Endodermal cell (in vitro differentiated cells): ENCODE measurements at regions not wholly inside any gene's neighbourhood (a gene's known extent, or its start where the extent isn't known, plus 50 kb on each side); places are given as distances from the start of the nearest gene placed in this dataset.

Experiments
- DNase-seq: peaks from one replicate; pipeline ENCODE4 v3.0.0-alpha.2; 2017
- H3K27ac ChIP-seq: 2 replicates; pipeline ENCODE4 v1.5.1; 2013; ENCODE audit warnings: mild to moderate bottlenecking, low read depth, low read length, moderate library complexity
- H3K27me3 ChIP-seq: 2 replicates; pipeline ENCODE4 v1.6.1; 2013; ENCODE audit warnings: mild to moderate bottlenecking, low read length, moderate library complexity; ENCODE audit not compliant: insufficient read depth, control insufficient read depth, poor library complexity, severe bottlenecking
- H3K36me3 ChIP-seq: 2 replicates; pipeline ENCODE4 v1.7.0; 2013; ENCODE audit warnings: mild to moderate bottlenecking, low read length, moderate library complexity; ENCODE audit not compliant: control insufficient read depth, insufficient read depth
- H3K4me1 ChIP-seq: one replicate; pipeline ENCODE4 v1.7.0; 2013; ENCODE audit warnings: low read length; ENCODE audit not compliant: control insufficient read depth, insufficient read depth
- H3K4me3 ChIP-seq: 2 replicates; pipeline ENCODE4 v1.5.1; 2013; ENCODE audit warnings: mild to moderate bottlenecking, low read length, moderate library complexity
- H3K9ac ChIP-seq: 2 replicates; pipeline ENCODE4 v1.6.1; 2013; ENCODE audit warnings: mild to moderate bottlenecking, low read length, moderate library complexity; ENCODE audit not compliant: poor library complexity, severe bottlenecking; ENCODE audit errors: extremely low read depth
- H3K9me3 ChIP-seq: 2 replicates; pipeline ENCODE4 v1.6.1; 2013; ENCODE audit warnings: mild to moderate bottlenecking, low read length, moderate library complexity; ENCODE audit not compliant: control insufficient read depth
- H3K27ac Mint-ChIP-seq: 2 replicates; pipeline ENCODE4 v1.8.0; 2020; ENCODE audit warnings: mixed read lengths
- H3K27me3 Mint-ChIP-seq: 2 replicates; pipeline ENCODE4 v1.8.0; 2021; ENCODE audit warnings: mild to moderate bottlenecking, mixed read lengths; ENCODE audit not compliant: insufficient read depth
- H3K36me3 Mint-ChIP-seq: 2 replicates; pipeline ENCODE4 v1.8.0; 2020; ENCODE audit warnings: low read depth, mixed read lengths
- H3K4me1 Mint-ChIP-seq: 2 replicates; pipeline ENCODE4 v1.8.0; 2020; ENCODE audit warnings: mixed read lengths
- H3K4me3 Mint-ChIP-seq: 2 replicates; pipeline ENCODE4 v1.8.0; 2020; ENCODE audit warnings: mild to moderate bottlenecking, moderate library complexity, mixed read lengths
- H3K9me3 Mint-ChIP-seq: 2 replicates; pipeline ENCODE4 v1.8.0; 2020; ENCODE audit warnings: mild to moderate bottlenecking, mixed read lengths
- WGBS, 2 experiments: methylation state at CpG; one replicate each; pipeline versions ENCODE4 v1.1.5 to v1.1.7; 2013; ENCODE audit warnings: missing lambda C conversion rate in 2 of 2, mixed read lengths in 1 of 2; ENCODE audit not compliant: insufficient coverage in 1 of 2, insufficient read length in 1 of 2; 5-methylcytosine and 5-hydroxymethylcytosine counted together
- TF ChIP-seq, protein P1 (sequence below): fragments of 200-600 bp; sonication (generic); conservative IDR thresholded peaks from 2 replicates; pipeline ENCODE4 v1.5.0; 2021; ENCODE audit warnings: antibody characterized with exemption, mild to moderate bottlenecking

DNA sequence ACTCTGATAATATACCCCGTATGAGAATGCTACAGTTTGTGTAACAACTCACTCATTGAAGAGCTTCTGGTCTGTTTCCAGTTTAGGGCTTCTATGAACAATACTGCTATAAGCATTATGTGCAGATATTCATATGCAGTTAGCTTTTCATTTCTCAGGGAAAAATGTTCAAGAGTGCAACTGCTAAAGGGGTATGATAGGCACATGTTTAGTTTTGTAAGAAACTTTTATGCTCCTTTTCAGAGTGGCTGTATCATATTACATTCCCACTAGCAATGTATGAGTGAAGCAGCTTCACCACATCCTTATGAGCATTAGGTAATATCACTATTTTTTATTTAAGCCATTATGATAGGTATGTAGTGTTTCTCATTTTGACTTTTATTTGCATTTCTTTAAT is 182.6 kb upstream of the CXCL12 start:
- Histone ChIP-seq H3K27me3 (no peaks in the 10 kb centered on the region), H3K4me3 (no peak overlapping the region), H3K4me1 (no peaks in the 10 kb centered on the region), H3K27ac (no peak overlapping the region), H3K36me3 (no peaks in the 10 kb centered on the region), H3K9ac (no peak overlapping the region), H3K9me3 (no peaks in the 10 kb centered on the region)
- Mint-ChIP-seq H3K4me1 (no peaks in the 10 kb centered on the region), H3K9me3 (no peaks in the 10 kb centered on the region), H3K36me3 (no peaks in the 10 kb centered on the region), H3K27me3 (no peaks in the 10 kb centered on the region), H3K4me3 (no peak overlapping the region), H3K27ac (no peak overlapping the region)
- no peak for DNase-seq
- WGBS, 2 experiments = 93% methylated on average over 1 of the region's 1 CpG; no CpG with 5 or more reads in 1 of the 2 experiments
- TF ChIP-seq, protein P1, sequence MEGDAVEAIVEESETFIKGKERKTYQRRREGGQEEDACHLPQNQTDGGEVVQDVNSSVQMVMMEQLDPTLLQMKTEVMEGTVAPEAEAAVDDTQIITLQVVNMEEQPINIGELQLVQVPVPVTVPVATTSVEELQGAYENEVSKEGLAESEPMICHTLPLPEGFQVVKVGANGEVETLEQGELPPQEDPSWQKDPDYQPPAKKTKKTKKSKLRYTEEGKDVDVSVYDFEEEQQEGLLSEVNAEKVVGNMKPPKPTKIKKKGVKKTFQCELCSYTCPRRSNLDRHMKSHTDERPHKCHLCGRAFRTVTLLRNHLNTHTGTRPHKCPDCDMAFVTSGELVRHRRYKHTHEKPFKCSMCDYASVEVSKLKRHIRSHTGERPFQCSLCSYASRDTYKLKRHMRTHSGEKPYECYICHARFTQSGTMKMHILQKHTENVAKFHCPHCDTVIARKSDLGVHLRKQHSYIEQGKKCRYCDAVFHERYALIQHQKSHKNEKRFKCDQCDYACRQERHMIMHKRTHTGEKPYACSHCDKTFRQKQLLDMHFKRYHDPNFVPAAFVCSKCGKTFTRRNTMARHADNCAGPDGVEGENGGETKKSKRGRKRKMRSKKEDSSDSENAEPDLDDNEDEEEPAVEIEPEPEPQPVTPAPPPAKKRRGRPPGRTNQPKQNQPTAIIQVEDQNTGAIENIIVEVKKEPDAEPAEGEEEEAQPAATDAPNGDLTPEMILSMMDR = no peak

DNA sequence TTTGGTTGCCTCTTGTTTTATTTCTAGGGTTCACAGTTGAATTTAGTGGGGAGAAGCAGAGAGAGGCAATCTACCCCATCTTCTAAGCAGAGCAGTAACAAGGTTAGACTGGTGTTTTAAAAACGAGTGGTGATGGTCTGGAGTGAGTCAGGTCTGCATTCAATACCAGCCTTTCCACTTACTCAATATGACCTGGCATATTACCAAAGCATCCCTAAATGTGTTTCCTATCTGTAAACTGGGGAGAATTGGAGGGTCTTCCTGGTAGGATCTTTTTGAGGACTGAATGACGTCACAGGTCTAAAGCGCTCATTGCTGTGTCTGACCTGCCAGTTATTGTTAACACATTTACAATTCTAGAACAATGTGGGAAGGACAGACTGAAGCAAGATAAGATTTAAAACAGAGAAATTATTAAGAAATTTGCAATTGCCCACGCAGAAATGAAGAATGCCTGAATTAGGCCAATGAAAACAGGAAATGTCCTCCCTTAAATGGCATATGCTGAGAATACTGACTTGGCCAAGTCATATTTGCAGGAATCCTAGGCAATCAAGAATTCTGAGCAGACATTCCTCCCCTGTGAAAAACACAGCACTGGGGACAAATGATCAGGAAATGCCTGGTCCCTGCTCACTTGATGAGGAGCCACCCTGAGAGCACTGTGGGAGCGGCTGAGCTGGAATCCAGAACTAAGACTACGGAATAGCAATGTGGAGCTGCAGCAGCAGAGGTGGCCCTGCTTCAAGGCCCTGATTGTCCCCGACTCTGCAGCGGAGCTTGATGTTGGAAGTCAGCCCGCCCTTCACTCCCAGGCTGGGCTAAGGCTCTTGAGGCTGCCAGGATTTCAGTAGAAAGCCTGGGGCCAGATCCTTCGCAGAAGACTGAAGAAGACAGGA is 184.5 kb upstream of the CXCL12 start:
- Mint-ChIP-seq H3K4me1 (no peaks in the 10 kb centered on the region), H3K4me3 (no peak overlapping the region), H3K27me3 (no peaks in the 10 kb centered on the region), H3K9me3 (no peaks in the 10 kb centered on the region), H3K27ac (no peak overlapping the region), H3K36me3 (no peaks in the 10 kb centered on the region)
- Histone ChIP-seq H3K9me3 (no peaks in the 10 kb centered on the region), H3K4me3 (no peak overlapping the region), H3K4me1 (no peaks in the 10 kb centered on the region), H3K36me3 (no peaks in the 10 kb centered on the region), H3K9ac (no peak overlapping the region), H3K27me3 (no peaks in the 10 kb centered on the region), H3K27ac (no peak overlapping the region)
- peak; percentile 38 for DNase-seq
- TF ChIP-seq, protein P1 = no peak
- WGBS, 2 experiments = 60 to 69% methylated on average over 7 to 10 of the region's 10 CpGs

DNA sequence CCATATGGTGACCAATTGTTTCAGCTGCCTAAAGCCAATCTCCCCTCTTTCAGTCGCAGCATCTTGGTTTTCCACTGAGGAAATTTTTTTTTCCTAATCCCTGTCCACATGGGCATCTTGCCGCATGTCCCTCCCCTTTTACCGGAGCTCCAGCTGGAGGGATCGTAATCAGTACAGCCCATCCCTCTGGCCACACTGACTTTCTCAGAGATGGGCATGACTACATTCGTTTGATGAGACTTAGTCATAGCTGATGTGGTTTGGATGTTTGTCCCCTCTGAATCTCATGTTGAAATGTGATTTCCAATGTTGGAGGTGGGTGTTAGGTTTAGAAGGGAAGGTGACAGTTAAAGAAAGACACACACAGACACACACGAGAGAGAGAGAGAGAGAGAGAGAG is 186.8 kb upstream of the CXCL12 start:
- TF ChIP-seq, protein P1 = no peak
- H3K36me3 ChIP-seq = no peaks in the 10 kb centered on the region
- no peak overlapping the region for H3K9ac ChIP-seq
- no peak overlapping the region for H3K27ac Mint-ChIP-seq
- no peak for DNase-seq
- no peak overlapping the region for H3K27ac ChIP-seq
- H3K9me3 ChIP-seq = no peaks in the 10 kb centered on the region
- H3K4me3 ChIP-seq = no peak overlapping the region
- no peaks in the 10 kb centered on the region for H3K9me3 Mint-ChIP-seq
- H3K36me3 Mint-ChIP-seq = no peaks in the 10 kb centered on the region
- no peaks in the 10 kb centered on the region for H3K4me1 Mint-ChIP-seq
- 80 to 95% methylated on average over 2 to 6 of the region's 6 CpGs for WGBS, 2 experiments
- no peak overlapping the region for H3K4me3 Mint-ChIP-seq
- no peaks in the 10 kb centered on the region for H3K4me1 ChIP-seq
- no peaks in the 10 kb centered on the region for H3K27me3 Mint-ChIP-seq
- no peaks in the 10 kb centered on the region for H3K27me3 ChIP-seq
